Activated CD4-positive, alpha-beta memory T cell treated with anti-CD3 and anti-CD28 coated beads for 36 hours (primary cell): ENCODE measurements at regions not wholly inside any gene's neighbourhood (a gene's known extent, or its start where the extent isn't known, plus 50 kb on each side); places are given as distances from the start of the nearest gene placed in this dataset.

Source experiments
- CTCF ChIA-PET: fragments of 350-600 bp; sonication (Branson Sonifier 250); formaldehyde crosslinking; loops from one replicate; lab custom pipeline; 2021; ENCODE audit warnings: antibody characterized with exemption, inconsistent platforms; lab: Charles Lee
- POLR2A ChIA-PET: fragments of 350-600 bp; sonication (Branson Sonifier 250); formaldehyde crosslinking; loops from one replicate; lab custom pipeline; 2021; ENCODE audit warnings: antibody characterized with exemption; lab: Charles Lee
- DNase-seq: peaks from one replicate; pipeline ENCODE4 v3.0.0-alpha.2; 2020
- H3K27ac Mint-ChIP-seq: one replicate; pipeline ENCODE4 v1.8.0; 2021; ENCODE audit warnings: mixed read lengths
- H3K27me3 Mint-ChIP-seq: one replicate; pipeline ENCODE4 v1.8.0; 2021; ENCODE audit warnings: mixed read lengths
- H3K36me3 Mint-ChIP-seq: one replicate; pipeline ENCODE4 v1.8.0; 2021; ENCODE audit warnings: mixed read lengths
- H3K4me1 Mint-ChIP-seq: one replicate; pipeline ENCODE4 v1.8.0; 2021; ENCODE audit warnings: low read depth, mixed read lengths
- H3K4me3 Mint-ChIP-seq: one replicate; pipeline ENCODE4 v1.8.0; 2021; ENCODE audit warnings: mild to moderate bottlenecking, mixed read lengths
- H3K9me3 Mint-ChIP-seq: one replicate; pipeline ENCODE4 v1.8.0; 2021; ENCODE audit warnings: mixed read lengths
- intact Hi-C: fragments of 100-400 bp; cut with micrococcal nuclease; formaldehyde crosslinking; loops from one replicate; pipeline ENCODE4 v1.15.1; 2023

- peaks cover 12% of the 10 kb centered on the region for H3K9me3 Mint-ChIP-seq
- H3K4me1 Mint-ChIP-seq = no peaks in the 10 kb centered on the region
- intact Hi-C loops = no loop called here
- ChIA-PET CTCF (no interaction called here), POLR2A (no interaction called here)
- H3K27me3 Mint-ChIP-seq = peaks cover 29% of the 10 kb centered on the region
- no peak for DNase-seq
- H3K4me3 Mint-ChIP-seq = no peak overlapping the region
- no peaks in the 10 kb centered on the region for H3K36me3 Mint-ChIP-seq
- no peak overlapping the region for H3K27ac Mint-ChIP-seq
These were observed 152.5 kb upstream of the ADRA1D start for GRCh38 chr20:4401601-4402000.

- intact Hi-C loops = no loop called here
- no peaks in the 10 kb centered on the region for H3K4me1 Mint-ChIP-seq
- H3K27ac Mint-ChIP-seq = no peak overlapping the region
- H3K9me3 Mint-ChIP-seq = peaks cover 2% of the 10 kb centered on the region
- H3K27me3 Mint-ChIP-seq = peaks cover 30% of the 10 kb centered on the region
- H3K36me3 Mint-ChIP-seq = no peaks in the 10 kb centered on the region
- no peak overlapping the region for H3K4me3 Mint-ChIP-seq
- CTCF ChIA-PET = no interaction called here
- POLR2A ChIA-PET = no interaction called here
- DNase-seq = no peak
These were observed 135.9 kb upstream of the ADRA1D start for GRCh38 chr20:4384961-4385360.

DNA sequence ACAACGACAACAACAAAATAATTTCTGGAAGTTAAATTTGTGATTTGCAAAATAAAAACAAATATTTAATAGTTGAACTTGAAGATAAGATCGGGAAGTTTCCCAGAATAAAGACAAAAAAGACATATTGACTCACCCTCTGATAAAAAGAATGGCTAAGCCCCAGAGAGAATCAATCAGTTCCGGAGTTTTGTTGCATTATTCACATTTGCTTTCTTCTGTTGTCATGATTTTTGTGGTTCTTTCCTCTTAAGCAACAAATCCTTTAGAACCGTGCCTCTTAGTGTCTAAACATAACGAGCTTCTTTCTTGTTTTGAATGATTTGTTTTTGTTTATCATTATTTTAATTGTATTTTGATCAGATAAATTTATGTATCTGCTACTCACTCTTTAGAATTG is 134.9 kb upstream of the ADRA1D start:
- Mint-ChIP-seq H3K27ac (no peak overlapping the region), H3K4me1 (no peaks in the 10 kb centered on the region), H3K36me3 (no peaks in the 10 kb centered on the region), H3K9me3 (peaks cover 2% of the 10 kb centered on the region), H3K27me3 (peaks cover 37% of the 10 kb centered on the region), H3K4me3 (no peak overlapping the region)
- POLR2A ChIA-PET = no interaction called here
- no peak for DNase-seq
- CTCF ChIA-PET = no interaction called here
- intact Hi-C loops = no loop called here

DNA sequence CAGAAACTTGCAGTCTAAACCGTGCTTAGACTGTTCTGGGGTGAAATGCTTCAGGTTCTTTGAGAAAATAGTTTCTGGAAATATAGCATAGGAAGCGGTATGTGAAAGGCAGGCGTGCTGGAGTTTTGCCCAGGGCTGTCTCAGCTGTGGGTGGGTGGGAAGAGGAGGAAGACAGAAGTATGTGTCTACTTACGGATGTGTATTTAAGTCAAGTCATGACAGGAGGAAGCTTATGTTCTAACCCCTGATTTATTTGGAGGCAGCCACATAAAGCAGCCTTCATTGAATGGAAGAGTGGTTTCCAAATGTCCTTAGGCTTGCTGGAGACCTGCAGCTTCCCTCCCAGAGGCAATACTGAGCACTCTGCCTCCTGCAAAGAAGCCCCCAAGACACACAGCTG is 126.8 kb upstream of the ADRA1D start:
- ChIA-PET CTCF (no interaction called here), POLR2A (no interaction called here)

DNA sequence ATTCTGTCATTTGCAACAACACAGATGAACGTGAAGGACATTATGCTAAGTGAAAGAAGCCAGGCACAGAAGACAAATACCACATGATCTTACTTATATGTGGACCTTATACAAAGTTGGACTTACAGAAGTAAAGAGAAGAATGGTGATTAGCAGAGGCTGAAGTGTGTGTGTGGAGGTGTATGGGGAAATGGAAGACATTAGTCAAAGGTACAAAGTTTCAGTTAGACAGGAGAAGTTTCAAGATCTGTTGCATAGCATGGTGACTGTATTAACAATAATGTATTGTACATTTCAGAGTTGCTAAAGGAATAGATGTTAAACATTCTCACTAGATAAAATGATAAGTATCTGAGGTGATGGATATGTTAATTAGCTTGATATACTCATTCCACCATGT is 124.4 kb upstream of the ADRA1D start:
- intact Hi-C loops = no loop called here
- H3K4me3 Mint-ChIP-seq = no peak overlapping the region
- ChIA-PET POLR2A (no interaction called here), CTCF (no interaction called here)
- no peaks in the 10 kb centered on the region for H3K9me3 Mint-ChIP-seq
- no peak for DNase-seq
- no peaks in the 10 kb centered on the region for H3K36me3 Mint-ChIP-seq
- peaks cover 3% of the 10 kb centered on the region for H3K27me3 Mint-ChIP-seq
- H3K27ac Mint-ChIP-seq = no peak overlapping the region
- H3K4me1 Mint-ChIP-seq = peaks cover 23% of the 10 kb centered on the region

More for the DNA sequence above, 126.8 kb upstream of the ADRA1D start:
- no peaks in the 10 kb centered on the region for H3K36me3 Mint-ChIP-seq
- peaks cover 20% of the 10 kb centered on the region for H3K27me3 Mint-ChIP-seq
- H3K9me3 Mint-ChIP-seq = no peaks in the 10 kb centered on the region
- H3K27ac Mint-ChIP-seq = no peak overlapping the region
- peaks cover 9% of the 10 kb centered on the region for H3K4me1 Mint-ChIP-seq
- DNase-seq = no peak
- intact Hi-C loops = no loop called here
- H3K4me3 Mint-ChIP-seq = no peak overlapping the region

DNA sequence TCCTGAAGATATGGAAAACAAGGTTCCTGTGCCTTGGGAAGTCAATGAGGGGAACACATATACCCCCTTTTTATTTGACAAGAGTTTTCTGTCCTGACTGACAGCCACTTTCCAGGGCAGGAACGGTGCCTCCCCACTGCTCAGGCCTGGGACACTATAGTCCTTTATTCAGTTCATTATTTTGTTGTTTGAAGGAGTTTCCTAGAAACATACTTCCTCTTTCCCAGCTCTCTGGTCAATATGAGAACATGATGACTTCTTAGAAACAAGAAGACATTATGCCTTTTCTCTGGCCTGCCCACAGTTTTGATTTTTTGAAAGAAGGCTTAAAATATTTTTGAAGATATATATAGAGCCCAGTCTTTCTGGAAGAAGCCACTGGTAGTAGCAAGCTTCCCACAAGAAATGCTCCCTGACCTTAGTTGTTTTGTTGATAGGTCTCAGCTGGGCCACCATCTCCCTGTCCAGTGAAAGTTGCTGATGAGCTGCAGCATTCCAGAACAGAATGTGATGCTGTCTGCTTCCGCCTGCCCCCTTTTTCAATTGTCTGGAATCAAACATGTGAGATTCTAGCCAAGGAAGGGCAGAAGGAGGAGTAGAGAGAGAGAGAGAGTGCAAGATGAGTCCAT is 122.7 kb upstream of the ADRA1D start:
- no peak overlapping the region for H3K27ac Mint-ChIP-seq
- no peaks in the 10 kb centered on the region for H3K27me3 Mint-ChIP-seq
- ChIA-PET POLR2A (no interaction called here), CTCF (no interaction called here)
- DNase-seq = no peak
- H3K9me3 Mint-ChIP-seq = no peaks in the 10 kb centered on the region
- no peaks in the 10 kb centered on the region for H3K36me3 Mint-ChIP-seq
- H3K4me1 Mint-ChIP-seq = peaks cover 23% of the 10 kb centered on the region
- intact Hi-C loops = no loop called here
- H3K4me3 Mint-ChIP-seq = no peak overlapping the region

DNA sequence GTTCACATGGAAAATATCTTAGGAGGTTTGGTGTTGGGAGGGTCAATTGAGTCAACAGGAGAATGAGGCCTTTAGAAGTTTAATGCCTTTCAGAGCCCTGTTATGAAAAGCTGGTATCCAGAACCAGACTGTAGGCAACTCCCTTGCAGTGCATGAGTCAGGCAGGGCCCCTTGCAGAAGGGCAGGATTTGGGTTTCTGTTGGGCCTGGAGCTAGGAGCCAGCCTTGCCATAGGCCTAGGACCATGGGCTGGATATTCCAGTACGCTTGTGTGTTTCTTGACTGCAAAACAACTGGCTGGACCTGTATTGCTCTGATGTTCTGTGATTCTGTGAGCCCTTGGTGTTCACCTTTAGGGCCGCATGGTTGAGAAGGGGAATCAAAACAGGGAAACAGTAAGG is 121.8 kb upstream of the ADRA1D start:
- intact Hi-C loops = no loop called here
- no peak for DNase-seq
- Mint-ChIP-seq H3K9me3 (no peaks in the 10 kb centered on the region), H3K36me3 (no peaks in the 10 kb centered on the region), H3K4me3 (no peak overlapping the region), H3K27me3 (no peaks in the 10 kb centered on the region), H3K4me1 (peaks cover 23% of the 10 kb centered on the region), H3K27ac (no peak overlapping the region)
- ChIA-PET CTCF (no interaction called here), POLR2A (no interaction called here)

DNA sequence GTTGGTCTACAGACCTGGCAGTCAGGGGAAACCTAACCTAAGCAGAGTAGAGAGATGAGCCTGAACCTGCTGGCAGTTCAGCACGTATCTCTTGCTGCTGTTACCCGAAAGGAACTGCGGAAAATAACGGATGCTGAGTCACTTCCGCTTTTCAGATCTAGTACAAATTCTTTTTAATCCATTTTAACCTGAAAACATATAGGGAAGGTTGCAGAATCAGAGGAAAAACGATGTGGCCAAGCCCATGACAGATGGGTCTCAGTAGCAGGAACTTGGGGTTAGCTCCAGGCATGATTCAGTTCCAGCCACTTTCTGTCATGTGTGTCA is 120.7 kb upstream of the ADRA1D start:
- no peaks in the 10 kb centered on the region for H3K36me3 Mint-ChIP-seq
- peak overlapping the region; percentile 90 for H3K27ac Mint-ChIP-seq
- H3K4me3 Mint-ChIP-seq = no peak overlapping the region
- intact Hi-C loops = no loop called here
- DNase-seq = peak; percentile 65
- ChIA-PET CTCF (interaction anchor here (0.5 kb wide), 1 partner anchor 8 kb away, joined by 3 read pairs; no protein-coding TSS in a partner anchor), POLR2A (interaction anchor here (0.6 kb wide), 1 partner anchor 474 kb away, joined by 4 read pairs; no protein-coding TSS in a partner anchor)
- peaks cover 23% of the 10 kb centered on the region for H3K4me1 Mint-ChIP-seq
- H3K9me3 Mint-ChIP-seq = no peaks in the 10 kb centered on the region
- H3K27me3 Mint-ChIP-seq = no peaks in the 10 kb centered on the region

- no peak overlapping the region for H3K4me3 Mint-ChIP-seq
These were observed 120.2 kb upstream of the ADRA1D start for GRCh38 chr20:4369119-4369797.

DNA sequence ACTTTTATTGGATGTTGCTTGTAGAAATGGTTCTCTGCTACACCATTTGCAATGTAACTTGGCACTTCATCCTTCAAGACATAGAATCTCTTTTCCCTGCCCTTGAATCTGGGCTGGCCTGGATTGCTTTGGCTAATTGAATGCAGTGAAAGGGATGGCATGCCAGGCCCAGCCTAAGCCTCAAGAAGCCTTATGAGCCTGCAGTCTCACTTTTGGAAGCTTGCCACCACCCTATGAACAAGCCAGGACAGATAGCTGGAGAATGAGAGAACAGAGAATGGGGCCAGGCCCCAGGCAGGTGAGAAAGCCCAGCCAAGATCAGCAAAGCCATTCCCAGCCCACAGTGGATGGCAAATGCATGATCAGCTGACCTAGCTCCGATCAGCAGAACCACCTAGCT is 117.0 kb upstream of the ADRA1D start:
- ChIA-PET CTCF (interaction anchor here (1.3 kb wide), 1 partner anchor 393 kb away, joined by 3 read pairs; no protein-coding TSS in a partner anchor), POLR2A (no interaction called here)
- Mint-ChIP-seq H3K9me3 (no peaks in the 10 kb centered on the region), H3K27me3 (peaks cover 2% of the 10 kb centered on the region), H3K27ac (no peak overlapping the region), H3K36me3 (no peaks in the 10 kb centered on the region), H3K4me3 (no peak overlapping the region), H3K4me1 (peaks cover 15% of the 10 kb centered on the region)
- intact Hi-C loops = no loop called here
- no peak for DNase-seq

More at GRCh38 chr20:4369119-4369797, 120.2 kb upstream of the ADRA1D start:
- no peak for DNase-seq
- Mint-ChIP-seq H3K27ac (peak overlapping the region; percentile 90), H3K4me1 (peaks cover 23% of the 10 kb centered on the region), H3K27me3 (no peaks in the 10 kb centered on the region), H3K9me3 (no peaks in the 10 kb centered on the region), H3K36me3 (no peaks in the 10 kb centered on the region)
- ChIA-PET POLR2A (interaction anchor here (0.6 kb wide), 1 partner anchor 474 kb away, joined by 4 read pairs; no protein-coding TSS in a partner anchor), CTCF (interaction anchor here (0.5 kb wide), 1 partner anchor 9 kb away, joined by 3 read pairs; no protein-coding TSS in a partner anchor)
- intact Hi-C loops = no loop called here

DNA sequence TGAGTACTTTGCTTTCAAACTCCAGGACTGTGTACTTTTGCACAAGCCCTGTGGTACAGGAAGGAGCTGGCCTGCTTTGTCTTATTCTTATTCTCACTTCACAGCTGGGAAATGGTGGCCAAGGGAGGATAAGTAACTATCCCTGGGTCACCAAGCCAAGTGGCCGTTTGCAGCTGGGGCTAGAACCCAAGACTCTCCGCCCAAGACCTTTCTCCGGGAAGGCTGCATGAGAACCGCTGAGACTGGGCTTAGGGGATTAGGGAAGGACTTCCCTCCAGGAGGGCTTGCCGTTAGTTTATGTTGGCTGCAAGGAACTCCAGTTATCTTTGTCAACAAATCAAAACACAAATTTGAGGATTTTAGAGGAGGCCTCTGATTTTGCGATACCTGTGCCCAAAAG is 109.5 kb upstream of the ADRA1D start:
- intact Hi-C loops = no loop called here
- Mint-ChIP-seq H3K9me3 (peaks cover under 1% of the 10 kb centered on the region), H3K27me3 (peaks cover 27% of the 10 kb centered on the region), H3K36me3 (no peaks in the 10 kb centered on the region), H3K27ac (no peak overlapping the region), H3K4me3 (no peak overlapping the region), H3K4me1 (no peaks in the 10 kb centered on the region)
- DNase-seq = no peak
- ChIA-PET POLR2A (no interaction called here), CTCF (no interaction called here)

DNA sequence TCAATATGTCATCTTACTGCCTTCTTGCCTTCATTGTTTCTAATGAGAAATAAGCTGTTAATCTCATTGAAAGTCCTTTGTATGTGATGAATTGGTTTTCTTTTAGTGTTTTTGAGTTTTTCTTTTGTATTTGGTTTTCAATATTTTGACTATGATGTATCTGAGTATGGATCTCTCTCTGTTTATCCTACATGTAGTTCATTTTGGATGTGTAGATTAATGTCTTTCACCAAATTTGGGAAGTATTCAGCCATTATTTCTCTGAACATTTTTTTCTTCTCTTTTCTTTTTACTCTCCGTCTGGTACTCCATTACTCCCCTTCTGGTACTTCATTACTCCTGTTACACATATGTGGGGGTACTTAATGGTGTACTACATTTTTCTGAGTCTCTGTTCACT is 103.3 kb upstream of the ADRA1D start:
- peaks cover 10% of the 10 kb centered on the region for H3K9me3 Mint-ChIP-seq
- no peak overlapping the region for H3K27ac Mint-ChIP-seq
- CTCF ChIA-PET = no interaction called here
- H3K4me3 Mint-ChIP-seq = no peak overlapping the region
- no peak for DNase-seq
- intact Hi-C loops = no loop called here
- peaks cover 33% of the 10 kb centered on the region for H3K27me3 Mint-ChIP-seq
- H3K36me3 Mint-ChIP-seq = no peaks in the 10 kb centered on the region
- POLR2A ChIA-PET = no interaction called here
- no peaks in the 10 kb centered on the region for H3K4me1 Mint-ChIP-seq

GRCh38 chr20:4350096-4350495 is 101.0 kb upstream of the ADRA1D start:
- intact Hi-C loops = no loop called here
- Mint-ChIP-seq H3K9me3 (peaks cover 10% of the 10 kb centered on the region), H3K27me3 (peaks cover 31% of the 10 kb centered on the region), H3K36me3 (no peaks in the 10 kb centered on the region), H3K4me1 (no peaks in the 10 kb centered on the region), H3K4me3 (no peak overlapping the region), H3K27ac (no peak overlapping the region)
- ChIA-PET POLR2A (no interaction called here), CTCF (no interaction called here)
- no peak for DNase-seq
